NB4 (cell line): ENCODE measurements at regions not wholly inside any gene's neighbourhood (a gene's known extent, or its start where the extent isn't known, plus 50 kb on each side); places are given as distances from the start of the nearest gene placed in this dataset.

Experiments used
- DNase-seq: peaks from one replicate; pipeline ENCODE4 v3.0.0; 2010; ENCODE audit warnings: low read depth
- H3K4me3 ChIP-seq: one replicate; pipeline ENCODE4 v1.5.1; 2011; ENCODE audit warnings: mild to moderate bottlenecking, low read depth, low read length, moderate library complexity
- CTCF ChIP-seq: IDR thresholded peaks from one replicate; pipeline ENCODE4 v1.5.1; 2012; ENCODE audit warnings: low read depth, low read length
- MAX ChIP-seq: IDR thresholded peaks from 2 replicates; pipeline ENCODE4 v1.6.1; 2011; ENCODE audit warnings: low read depth, low read length
- MYC ChIP-seq: IDR thresholded peaks from 2 replicates; pipeline ENCODE4 v1.6.1; 2011; ENCODE audit warnings: low read depth, low read length
- POLR2A ChIP-seq: IDR thresholded peaks from 2 replicates; pipeline ENCODE4 v1.6.1; 2011; ENCODE audit warnings: mild to moderate bottlenecking; ENCODE audit not compliant: insufficient read length; ENCODE audit errors: extremely low read depth

- no peak for DNase-seq
- no peak overlapping the region for H3K4me3 ChIP-seq
- no peak for TF ChIP-seq MYC
- TF ChIP-seq MAX, result no peak
- TF ChIP-seq CTCF, result no peak
- TF ChIP-seq POLR2A, result no peak
Observed at GRCh38 chr3:176798680-176799079, 398.6 kb downstream of the TBL1XR1 start.

- H3K4me3 ChIP-seq, result no peak overlapping the region
- DNase-seq, result no peak
- TF ChIP-seq CTCF (no peak), MAX (no peak), POLR2A (no peak), MYC (no peak)
Observed at GRCh38 chr3:176796371-176796770, 400.9 kb downstream of the TBL1XR1 start.

- no peak for DNase-seq
- no peak overlapping the region for H3K4me3 ChIP-seq
- no peak for TF ChIP-seq MAX
Observed at GRCh38 chr3:176795891-176796290, 401.4 kb downstream of the TBL1XR1 start.

GRCh38 chr3:176794406-176794805 is 402.9 kb downstream of the TBL1XR1 start:
- no peak overlapping the region for H3K4me3 ChIP-seq
- DNase-seq, result no peak
- TF ChIP-seq CTCF, result no peak
- TF ChIP-seq POLR2A, result no peak
- TF ChIP-seq MAX, result no peak
- TF ChIP-seq MYC, result no peak

- TF ChIP-seq MAX (no peak), MYC (no peak), CTCF (no peak), POLR2A (no peak)
- DNase-seq, result no peak
- H3K4me3 ChIP-seq, result no peak overlapping the region
Observed at GRCh38 chr3:176789947-176790346, 407.3 kb downstream of the TBL1XR1 start.

- no peak for TF ChIP-seq CTCF
- TF ChIP-seq POLR2A, result no peak
- TF ChIP-seq MAX, result no peak
- TF ChIP-seq MYC, result no peak
- no peak for DNase-seq
- no peak overlapping the region for H3K4me3 ChIP-seq
Observed at GRCh38 chr3:176789281-176789705, 408.0 kb downstream of the TBL1XR1 start.

- no peak overlapping the region for H3K4me3 ChIP-seq
- no peak for DNase-seq
- TF ChIP-seq POLR2A, result no peak
- no peak for TF ChIP-seq CTCF
- TF ChIP-seq MYC, result no peak
- TF ChIP-seq MAX, result no peak
Observed at GRCh38 chr3:176787506-176787905, 409.8 kb downstream of the TBL1XR1 start.
